ENCODE measurements at regions not wholly inside any gene's neighbourhood (a gene's known extent, or its start where the extent isn't known, plus 50 kb on each side); places are given as distances from the start of the nearest gene placed in this dataset.

DNA sequence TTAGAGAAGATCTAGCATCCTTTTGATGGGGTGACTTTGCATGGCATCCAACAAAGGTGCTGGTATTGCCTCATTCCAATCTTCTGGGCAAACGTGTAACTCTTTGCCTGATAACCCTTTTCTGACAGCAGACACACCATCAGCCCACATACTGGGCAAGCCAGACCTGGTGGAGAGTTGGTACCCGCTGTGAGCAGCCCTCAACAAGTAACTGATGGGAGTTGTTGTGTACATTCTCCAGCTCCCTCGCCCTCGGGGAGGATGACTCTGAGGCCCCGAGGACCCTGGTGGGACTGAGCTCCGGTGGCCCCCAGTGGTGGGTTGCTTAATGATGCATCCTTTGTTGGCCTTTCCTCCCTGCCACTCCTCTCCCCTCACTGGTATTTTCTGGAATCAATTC is 102.4 kb upstream of the SLC6A11 start:
- H4K20me1 ChIP-seq (ENCODE audit: insufficient read depth, low read length): no peaks in the 10 kb centered on the region
- DNase-seq (no peak), ATAC-seq (ENCODE audit: insufficient read depth, low read depth) (no peak)
- H3K79me2 ChIP-seq (ENCODE audit: insufficient read depth, low read length): no peaks in the 10 kb centered on the region
- no peak overlapping the region for H3K4me2 ChIP-seq (ENCODE audit: insufficient read depth, low read length)
- H3K36me3 ChIP-seq (ENCODE audit: insufficient read depth, low read length): no peaks in the 10 kb centered on the region
- H3K27me3 ChIP-seq (ENCODE audit: insufficient read depth, low read length, poor library complexity): no peaks in the 10 kb centered on the region
- no peak overlapping the region for H2AFZ ChIP-seq (ENCODE audit: low read depth, low read length)
- H3K9me3 ChIP-seq (ENCODE audit: insufficient read depth, low read length, severe bottlenecking): peaks cover 4% of the 10 kb centered on the region
- no peak overlapping the region for H3K4me3 ChIP-seq (ENCODE audit: low read depth in 1 of 2, low read length in 2 of 2)
- no peak overlapping the region for H3K27ac ChIP-seq (ENCODE audit: low read length)
- no peak overlapping the region for H3K9ac ChIP-seq (ENCODE audit: low read depth, low read length)
- H3K4me1 ChIP-seq (ENCODE audit: insufficient read depth, low read length): no peaks in the 10 kb centered on the region
- no peak for TF ChIP-seq EZH2 (IDR thresholded peaks at IDR 0.05; ENCODE audit: borderline replicate concordance, low read depth, low read length, severe bottlenecking)
- TF ChIP-seq, protein P1, sequence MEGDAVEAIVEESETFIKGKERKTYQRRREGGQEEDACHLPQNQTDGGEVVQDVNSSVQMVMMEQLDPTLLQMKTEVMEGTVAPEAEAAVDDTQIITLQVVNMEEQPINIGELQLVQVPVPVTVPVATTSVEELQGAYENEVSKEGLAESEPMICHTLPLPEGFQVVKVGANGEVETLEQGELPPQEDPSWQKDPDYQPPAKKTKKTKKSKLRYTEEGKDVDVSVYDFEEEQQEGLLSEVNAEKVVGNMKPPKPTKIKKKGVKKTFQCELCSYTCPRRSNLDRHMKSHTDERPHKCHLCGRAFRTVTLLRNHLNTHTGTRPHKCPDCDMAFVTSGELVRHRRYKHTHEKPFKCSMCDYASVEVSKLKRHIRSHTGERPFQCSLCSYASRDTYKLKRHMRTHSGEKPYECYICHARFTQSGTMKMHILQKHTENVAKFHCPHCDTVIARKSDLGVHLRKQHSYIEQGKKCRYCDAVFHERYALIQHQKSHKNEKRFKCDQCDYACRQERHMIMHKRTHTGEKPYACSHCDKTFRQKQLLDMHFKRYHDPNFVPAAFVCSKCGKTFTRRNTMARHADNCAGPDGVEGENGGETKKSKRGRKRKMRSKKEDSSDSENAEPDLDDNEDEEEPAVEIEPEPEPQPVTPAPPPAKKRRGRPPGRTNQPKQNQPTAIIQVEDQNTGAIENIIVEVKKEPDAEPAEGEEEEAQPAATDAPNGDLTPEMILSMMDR (IDR thresholded peaks at IDR 0.05; ENCODE audit: borderline replicate concordance, extremely low read depth, low read length, poor library complexity, severe bottlenecking): no peak

DNA sequence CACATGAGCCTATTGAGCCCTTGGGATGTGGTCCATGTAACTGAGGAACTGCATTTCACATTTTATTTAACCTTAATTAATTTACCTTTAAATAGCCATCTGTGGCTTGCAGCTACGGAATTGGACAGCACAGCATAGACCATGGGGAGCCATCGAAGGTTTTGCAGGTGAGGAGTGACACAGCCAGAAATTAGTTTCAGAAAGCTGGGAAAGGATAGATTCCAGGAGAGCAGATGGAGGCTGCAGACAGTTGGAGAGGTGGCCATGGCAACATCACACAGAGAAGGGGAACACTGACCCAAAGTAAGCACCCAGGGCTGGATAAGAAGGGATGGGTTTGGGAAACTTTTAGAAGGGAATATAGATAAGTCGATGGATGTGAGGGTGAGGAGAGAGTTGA is 100.1 kb upstream of the SLC6A11 start:
- no peaks in the 10 kb centered on the region for H3K27me3 ChIP-seq (ENCODE audit: insufficient read depth, low read length, poor library complexity)
- H3K4me1 ChIP-seq (ENCODE audit: insufficient read depth, low read length): no peaks in the 10 kb centered on the region
- no peak overlapping the region for H3K4me2 ChIP-seq (ENCODE audit: insufficient read depth, low read length)

GRCh38 chr3:10716964-10717363 is 99.1 kb upstream of the SLC6A11 start:
- Histone ChIP-seq H3K27ac (ENCODE audit: low read length) (no peak overlapping the region), H2AFZ (ENCODE audit: low read depth, low read length) (no peak overlapping the region), H3K36me3 (ENCODE audit: insufficient read depth, low read length) (no peaks in the 10 kb centered on the region), H3K4me1 (ENCODE audit: insufficient read depth, low read length) (no peaks in the 10 kb centered on the region), H3K4me3 (ENCODE audit: low read depth in 1 of 2, low read length in 2 of 2) (no peak overlapping the region), H3K9me3 (ENCODE audit: insufficient read depth, low read length, severe bottlenecking) (peaks cover 4% of the 10 kb centered on the region), H3K27me3 (ENCODE audit: insufficient read depth, low read length, poor library complexity) (no peaks in the 10 kb centered on the region), H3K9ac (ENCODE audit: low read depth, low read length) (no peak overlapping the region), H4K20me1 (ENCODE audit: insufficient read depth, low read length) (no peaks in the 10 kb centered on the region), H3K79me2 (ENCODE audit: insufficient read depth, low read length) (no peaks in the 10 kb centered on the region), H3K4me2 (ENCODE audit: insufficient read depth, low read length) (no peak overlapping the region)
- no peak for ATAC-seq (ENCODE audit: insufficient read depth, low read depth)
- DNase-seq: no peak
- TF ChIP-seq, protein P1 (IDR thresholded peaks at IDR 0.05; ENCODE audit: borderline replicate concordance, extremely low read depth, low read length, poor library complexity, severe bottlenecking): no peak
- no peak for TF ChIP-seq EZH2 (IDR thresholded peaks at IDR 0.05; ENCODE audit: borderline replicate concordance, low read depth, low read length, severe bottlenecking)

More for the DNA sequence above, 100.1 kb upstream of the SLC6A11 start:
- Histone ChIP-seq H3K9me3 (ENCODE audit: insufficient read depth, low read length, severe bottlenecking) (peaks cover 4% of the 10 kb centered on the region), H3K36me3 (ENCODE audit: insufficient read depth, low read length) (no peaks in the 10 kb centered on the region), H3K79me2 (ENCODE audit: insufficient read depth, low read length) (no peaks in the 10 kb centered on the region), H4K20me1 (ENCODE audit: insufficient read depth, low read length) (no peaks in the 10 kb centered on the region), H3K9ac (ENCODE audit: low read depth, low read length) (no peak overlapping the region), H3K27ac (ENCODE audit: low read length) (no peak overlapping the region), H2AFZ (ENCODE audit: low read depth, low read length) (no peak overlapping the region), H3K4me3 (ENCODE audit: low read depth in 1 of 2, low read length in 2 of 2) (no peak overlapping the region)
- ATAC-seq (ENCODE audit: insufficient read depth, low read depth) (no peak), DNase-seq (no peak)
- no peak for TF ChIP-seq EZH2 (IDR thresholded peaks at IDR 0.05; ENCODE audit: borderline replicate concordance, low read depth, low read length, severe bottlenecking)
- TF ChIP-seq, protein P1 (IDR thresholded peaks at IDR 0.05; ENCODE audit: borderline replicate concordance, extremely low read depth, low read length, poor library complexity, severe bottlenecking): no peak

DNA sequence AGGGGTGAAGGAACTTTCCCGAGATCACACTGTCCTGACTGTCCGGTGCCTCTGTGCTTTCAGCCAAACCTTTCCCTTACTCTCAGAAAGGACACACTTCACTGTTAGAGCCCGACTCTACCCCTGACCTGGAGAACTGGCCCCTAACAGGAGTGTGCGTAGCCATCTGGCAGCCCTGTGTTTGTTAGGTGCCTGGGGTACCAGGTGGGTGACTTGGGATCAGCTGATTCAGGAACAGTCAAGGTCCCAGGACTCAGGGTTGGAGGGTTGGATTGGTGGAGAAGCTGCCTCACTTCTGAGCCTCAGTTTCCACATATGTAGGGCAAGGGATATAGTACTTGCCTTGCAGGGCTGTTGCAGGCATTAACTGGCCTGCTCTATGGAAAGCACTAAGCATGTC is 98.3 kb upstream of the SLC6A11 start:
- no peak overlapping the region for H2AFZ ChIP-seq (ENCODE audit: low read depth, low read length)
- H3K4me3 ChIP-seq (ENCODE audit: low read depth in 1 of 2, low read length in 2 of 2): no peak overlapping the region
- ATAC-seq (ENCODE audit: insufficient read depth, low read depth) (no peak), DNase-seq (no peak)
- no peaks in the 10 kb centered on the region for H3K4me1 ChIP-seq (ENCODE audit: insufficient read depth, low read length)
- TF ChIP-seq, protein P1 (IDR thresholded peaks at IDR 0.05; ENCODE audit: borderline replicate concordance, extremely low read depth, low read length, poor library complexity, severe bottlenecking): no peak
- no peak for TF ChIP-seq EZH2 (IDR thresholded peaks at IDR 0.05; ENCODE audit: borderline replicate concordance, low read depth, low read length, severe bottlenecking)
- no peak overlapping the region for H3K4me2 ChIP-seq (ENCODE audit: insufficient read depth, low read length)
- no peaks in the 10 kb centered on the region for H3K27me3 ChIP-seq (ENCODE audit: insufficient read depth, low read length, poor library complexity)
- H3K79me2 ChIP-seq (ENCODE audit: insufficient read depth, low read length): no peaks in the 10 kb centered on the region
- H3K27ac ChIP-seq (ENCODE audit: low read length): no peak overlapping the region
- H3K36me3 ChIP-seq (ENCODE audit: insufficient read depth, low read length): no peaks in the 10 kb centered on the region
- H3K9ac ChIP-seq (ENCODE audit: low read depth, low read length): no peak overlapping the region
- H4K20me1 ChIP-seq (ENCODE audit: insufficient read depth, low read length): no peaks in the 10 kb centered on the region
- peaks cover 4% of the 10 kb centered on the region for H3K9me3 ChIP-seq (ENCODE audit: insufficient read depth, low read length, severe bottlenecking)
